ENCODE measurements at regions not wholly inside any gene's neighbourhood (a gene's known extent, or its start where the extent isn't known, plus 50 kb on each side); places are given as distances from the start of the nearest gene placed in this dataset.
"Not testable (repeated sequence)": the region's sequence is repeated elsewhere in the genome, so short reads cannot be mapped to it uniquely, and the experiment has no call there.

GRCh38 chr17:33567223-33567622, 274.1 kb upstream of the ASIC2 start:
- ATAC-seq (no peak), DNase-seq (no peak)

GRCh38 chr17:33572615-33573014, 279.5 kb upstream of the ASIC2 start:
- DNase-seq (no peak), ATAC-seq (no peak)

GRCh38 chr17:33574942-33575445, 281.9 kb upstream of the ASIC2 start:
- no peak for ATAC-seq
- no peak for DNase-seq

- not testable (repeated sequence) for DNase-seq, ATAC-seq
These were observed 286.6 kb upstream of the ASIC2 start for GRCh38 chr17:33579740-33580139.

- ATAC-seq = no peak
- DNase-seq = no peak
These were observed 287.1 kb upstream of the ASIC2 start for GRCh38 chr17:33580215-33580614.

GRCh38 chr17:33582661-33583060, 289.6 kb upstream of the ASIC2 start:
- ATAC-seq = no peak
- DNase-seq = no peak

GRCh38 chr17:33583518-33584417, 290.7 kb upstream of the ASIC2 start:
- no peak for DNase-seq
- ATAC-seq = no peak

- ATAC-seq (no peak), DNase-seq (no peak)
These were observed 300.9 kb upstream of the ASIC2 start for GRCh38 chr17:33593991-33594390.

- DNase-seq (no peak), ATAC-seq (no peak)
These were observed 302.7 kb upstream of the ASIC2 start for GRCh38 chr17:33595828-33596227.

GRCh38 chr17:33596899-33597298, 303.8 kb upstream of the ASIC2 start:
- DNase-seq (no peak), ATAC-seq (no peak)

- no peak for DNase-seq
- no peak for ATAC-seq
These were observed 305.7 kb upstream of the ASIC2 start for GRCh38 chr17:33598797-33599196.

GRCh38 chr17:33602981-33603380, 309.9 kb upstream of the ASIC2 start:
- DNase-seq (no peak), ATAC-seq (no peak)

- DNase-seq = no peak
- ATAC-seq = no peak
These were observed 310.7 kb upstream of the ASIC2 start for GRCh38 chr17:33603789-33604188.

GRCh38 chr17:33611532-33611931, 318.4 kb upstream of the ASIC2 start:
- ATAC-seq = no peak
- no peak for DNase-seq

GRCh38 chr17:33615861-33616260, 322.8 kb upstream of the ASIC2 start:
- DNase-seq (no peak), ATAC-seq (no peak)

GRCh38 chr17:33623841-33624240, 330.7 kb upstream of the ASIC2 start:
- DNase-seq = no peak
- no peak for ATAC-seq

- ATAC-seq (no peak), DNase-seq (no peak)
These were observed 335.6 kb upstream of the ASIC2 start for GRCh38 chr17:33628500-33629346.

GRCh38 chr17:33633446-33633845, 340.4 kb upstream of the ASIC2 start:
- DNase-seq (no peak), ATAC-seq (no peak)

GRCh38 chr17:33637534-33637933, 344.4 kb upstream of the ASIC2 start:
- ATAC-seq = no peak
- DNase-seq = no peak

- DNase-seq (no peak), ATAC-seq (no peak)
These were observed 346.2 kb upstream of the ASIC2 start for GRCh38 chr17:33639103-33639880.

- ATAC-seq (no peak), DNase-seq (no peak)
These were observed 347.5 kb upstream of the ASIC2 start for GRCh38 chr17:33640629-33641028.

GRCh38 chr17:33642002-33642401, 348.9 kb upstream of the ASIC2 start:
- DNase-seq (no peak), ATAC-seq (no peak)

All from stimulated activated naive CD8-positive, alpha-beta T cell treated with anti-CD3 and anti-CD28 coated beads, Interleukin-15, Interleukin-2, amounts not matched to agents 100 U/mL and 50 U/mL, for 24 hours (primary cell).